SK-N-SH treated with all-trans-retinoic acid at 6 μM for 48 hours (cell line): ENCODE measurements at regions not wholly inside any gene's neighbourhood (a gene's known extent, or its start where the extent isn't known, plus 50 kb on each side); places are given as distances from the start of the nearest gene placed in this dataset.

Experiments used
- ATAC-seq: fragments of 200-7000 bp; cut with Tn5 transposase; 3 replicates; pipeline ENCODE4 v1.9.1; 2020; ENCODE audit warnings: mild to moderate bottlenecking, moderate library complexity
- ARNTL ChIP-seq: fragments of 450-650 bp; formaldehyde crosslinking; IDR thresholded peaks from 2 replicates; pipeline ENCODE4 v1.5.0; 2020; ENCODE audit warnings: low read depth, mild to moderate bottlenecking, moderate library complexity, borderline replicate concordance
- BACH2 ChIP-seq: fragments of 250-450 bp; sonication (Bioruptor Pico); IDR thresholded peaks from 2 replicates; pipeline ENCODE4 v1.9.0; 2021; ENCODE audit warnings: mild to moderate bottlenecking, borderline replicate concordance
- CREB5 ChIP-seq: fragments of 250-450 bp; sonication (Bioruptor Pico); IDR thresholded peaks from 2 replicates; pipeline ENCODE4 v1.5.1; 2020; ENCODE audit warnings: low read depth, mild to moderate bottlenecking, moderate library complexity
- CSDC2 ChIP-seq: fragments of 250-450 bp; sonication (Bioruptor Pico); IDR thresholded peaks from 2 replicates; pipeline ENCODE4 v1.5.0; 2020; ENCODE audit warnings: mild to moderate bottlenecking, moderate library complexity
- GLIS3 ChIP-seq: fragments of 250-450 bp; sonication (Bioruptor Pico); IDR thresholded peaks from 2 replicates; pipeline ENCODE4 v1.5.0; 2020; ENCODE audit warnings: mild to moderate bottlenecking, moderate library complexity
- ISL1 ChIP-seq: fragments of 250-450 bp; sonication (Bioruptor Pico); IDR thresholded peaks from 2 replicates; pipeline ENCODE4 v2.1.2; 2022; ENCODE audit warnings: mild to moderate bottlenecking, moderate library complexity
- OSR1 ChIP-seq: fragments of 250-450 bp; sonication (Bioruptor Pico); IDR thresholded peaks from 2 replicates; pipeline ENCODE4 v1.8.0; 2022; ENCODE audit warnings: moderate library complexity, mild to moderate bottlenecking, inconsistent platforms
- POU6F1 ChIP-seq: fragments of 250-450 bp; sonication (Bioruptor Pico); IDR thresholded peaks from 2 replicates; pipeline ENCODE4 v1.8.0; 2021; ENCODE audit warnings: low read depth, mild to moderate bottlenecking, moderate library complexity, borderline replicate concordance
- PPARA ChIP-seq: fragments of 250-450 bp; sonication (Bioruptor Pico); IDR thresholded peaks from 2 replicates; pipeline ENCODE4 v1.5.0; 2020; ENCODE audit warnings: mild to moderate bottlenecking, borderline replicate concordance
- RARB ChIP-seq: fragments of 250-450 bp; sonication (Bioruptor Pico); IDR thresholded peaks from 2 replicates; pipeline ENCODE4 v1.8.0; 2021; ENCODE audit warnings: mild to moderate bottlenecking, moderate library complexity
- SNAI2 ChIP-seq: fragments of 250-450 bp; sonication (Bioruptor Pico); IDR thresholded peaks from 2 replicates; pipeline ENCODE4 v1.5.0; 2020; ENCODE audit warnings: mild to moderate bottlenecking, moderate library complexity
- TCF4 ChIP-seq: fragments of 250-450 bp; sonication (Bioruptor Pico); IDR thresholded peaks from 2 replicates; pipeline ENCODE4 v1.8.0; 2021; ENCODE audit warnings: mild to moderate bottlenecking, moderate library complexity, borderline replicate concordance
- TOX ChIP-seq: fragments of 250-450 bp; sonication (Bioruptor Pico); IDR thresholded peaks from 2 replicates; pipeline ENCODE4 v1.8.0; 2021; ENCODE audit warnings: mild to moderate bottlenecking, moderate library complexity, borderline replicate concordance
- TSHZ2 ChIP-seq: fragments of 250-450 bp; sonication (Bioruptor Pico); IDR thresholded peaks from 2 replicates; pipeline ENCODE4 v1.5.0; 2020; ENCODE audit warnings: mild to moderate bottlenecking, moderate library complexity
- ZC3H10 ChIP-seq: fragments of 250-450 bp; sonication (Bioruptor Pico); IDR thresholded peaks from 2 replicates; pipeline ENCODE4 v1.5.1; 2021; ENCODE audit warnings: mild to moderate bottlenecking, moderate library complexity
- ZFP30 ChIP-seq: fragments of 450-650 bp; formaldehyde crosslinking; IDR thresholded peaks from 2 replicates; pipeline ENCODE4 v1.5.0; 2022; ENCODE audit warnings: mild to moderate bottlenecking, moderate library complexity
- ZNF565 ChIP-seq: fragments of 450-650 bp; formaldehyde crosslinking; conservative IDR thresholded peaks from 2 replicates; pipeline ENCODE4 v1.5.0; 2020; ENCODE audit warnings: low read depth, mild to moderate bottlenecking, moderate library complexity
- ZNF70 ChIP-seq: fragments of 450-650 bp; formaldehyde crosslinking; IDR thresholded peaks from 2 replicates; pipeline ENCODE4 v1.5.0; 2020; ENCODE audit warnings: mild to moderate bottlenecking, moderate library complexity
- ZNF8 ChIP-seq: fragments of 450-650 bp; formaldehyde crosslinking; IDR thresholded peaks from 2 replicates; pipeline ENCODE4 v1.5.0; 2020; ENCODE audit warnings: mild to moderate bottlenecking, moderate library complexity
- TF ChIP-seq, protein P1 (sequence below): fragments of 250-450 bp; sonication (Bioruptor Pico); IDR thresholded peaks from 2 replicates; pipeline ENCODE4 v1.5.1; 2021; ENCODE audit warnings: mild to moderate bottlenecking, moderate library complexity
- TF ChIP-seq, protein P2 (sequence below): fragments of 250-450 bp; sonication (Bioruptor Pico); IDR thresholded peaks from 2 replicates; pipeline ENCODE4 v1.8.0; 2020; ENCODE audit warnings: mild to moderate bottlenecking, moderate library complexity, borderline replicate concordance

DNA sequence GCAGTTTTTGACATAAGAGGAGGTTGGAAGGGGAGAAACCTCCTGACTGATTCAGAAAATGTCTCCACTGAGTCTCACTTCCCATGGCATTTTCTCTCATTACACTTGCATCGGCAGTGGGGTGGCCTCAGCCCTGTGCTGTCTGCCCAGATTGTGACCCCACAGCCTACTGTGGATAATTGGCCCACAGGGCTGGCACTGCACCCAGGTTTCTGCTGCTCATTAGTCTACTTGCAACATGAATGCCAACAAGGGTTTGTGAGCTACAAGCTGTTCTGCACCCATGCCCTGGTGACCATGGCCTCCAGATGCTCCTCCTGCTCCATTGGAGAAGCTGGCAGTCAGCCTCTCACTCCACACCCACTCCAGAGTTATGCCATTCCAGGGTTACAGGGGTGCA is 296.0 kb downstream of the CTTN start:
- TF ChIP-seq ZC3H10 (CRISPR knock-in tag) = no peak
- TF ChIP-seq ZFP30 (CRISPR knock-in tag) = no peak
- no peak for TF ChIP-seq RARB
- TF ChIP-seq CREB5 (CRISPR knock-in tag) = no peak
- TF ChIP-seq CSDC2 (CRISPR knock-in tag) = no peak
- TF ChIP-seq PPARA (CRISPR knock-in tag) = no peak
- no peak for TF ChIP-seq TOX
- TF ChIP-seq TCF4 (CRISPR knock-in tag) = no peak
- no peak for TF ChIP-seq ZNF70
- no peak for TF ChIP-seq ARNTL (CRISPR knock-in tag)
- no peak for TF ChIP-seq OSR1 (CRISPR knock-in tag)
- no peak for TF ChIP-seq GLIS3 (CRISPR knock-in tag)
- no peak for TF ChIP-seq ZNF565 (CRISPR knock-in tag)
- TF ChIP-seq, protein P1, sequence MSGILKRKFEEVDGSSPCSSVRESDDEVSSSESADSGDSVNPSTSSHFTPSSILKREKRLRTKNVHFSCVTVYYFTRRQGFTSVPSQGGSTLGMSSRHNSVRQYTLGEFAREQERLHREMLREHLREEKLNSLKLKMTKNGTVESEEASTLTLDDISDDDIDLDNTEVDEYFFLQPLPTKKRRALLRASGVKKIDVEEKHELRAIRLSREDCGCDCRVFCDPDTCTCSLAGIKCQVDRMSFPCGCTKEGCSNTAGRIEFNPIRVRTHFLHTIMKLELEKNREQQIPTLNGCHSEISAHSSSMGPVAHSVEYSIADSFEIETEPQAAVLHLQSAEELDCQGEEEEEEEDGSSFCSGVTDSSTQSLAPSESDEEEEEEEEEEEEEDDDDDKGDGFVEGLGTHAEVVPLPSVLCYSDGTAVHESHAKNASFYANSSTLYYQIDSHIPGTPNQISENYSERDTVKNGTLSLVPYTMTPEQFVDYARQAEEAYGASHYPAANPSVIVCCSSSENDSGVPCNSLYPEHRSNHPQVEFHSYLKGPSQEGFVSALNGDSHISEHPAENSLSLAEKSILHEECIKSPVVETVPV (CRISPR knock-in tag) = no peak
- TF ChIP-seq, all 23 proteins: peak for 0
- ATAC-seq = no peak

GRCh38 chr11:70695086-70695960 is 297.0 kb downstream of the CTTN start:
- no peak for TF ChIP-seq CSDC2 (CRISPR knock-in tag)
- no peak for TF ChIP-seq CREB5 (CRISPR knock-in tag)
- no peak for TF ChIP-seq ZFP30 (CRISPR knock-in tag)
- TF ChIP-seq TSHZ2 (CRISPR knock-in tag) = no peak
- TF ChIP-seq ZNF8 (CRISPR knock-in tag) = no peak
- TF ChIP-seq PPARA (CRISPR knock-in tag) = no peak
- TF ChIP-seq, protein P1 (CRISPR knock-in tag) = no peak
- TF ChIP-seq, protein P2, sequence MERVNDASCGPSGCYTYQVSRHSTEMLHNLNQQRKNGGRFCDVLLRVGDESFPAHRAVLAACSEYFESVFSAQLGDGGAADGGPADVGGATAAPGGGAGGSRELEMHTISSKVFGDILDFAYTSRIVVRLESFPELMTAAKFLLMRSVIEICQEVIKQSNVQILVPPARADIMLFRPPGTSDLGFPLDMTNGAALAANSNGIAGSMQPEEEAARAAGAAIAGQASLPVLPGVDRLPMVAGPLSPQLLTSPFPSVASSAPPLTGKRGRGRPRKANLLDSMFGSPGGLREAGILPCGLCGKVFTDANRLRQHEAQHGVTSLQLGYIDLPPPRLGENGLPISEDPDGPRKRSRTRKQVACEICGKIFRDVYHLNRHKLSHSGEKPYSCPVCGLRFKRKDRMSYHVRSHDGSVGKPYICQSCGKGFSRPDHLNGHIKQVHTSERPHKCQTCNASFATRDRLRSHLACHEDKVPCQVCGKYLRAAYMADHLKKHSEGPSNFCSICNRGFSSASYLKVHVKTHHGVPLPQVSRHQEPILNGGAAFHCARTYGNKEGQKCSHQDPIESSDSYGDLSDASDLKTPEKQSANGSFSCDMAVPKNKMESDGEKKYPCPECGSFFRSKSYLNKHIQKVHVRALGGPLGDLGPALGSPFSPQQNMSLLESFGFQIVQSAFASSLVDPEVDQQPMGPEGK = no peak
- TF ChIP-seq BACH2 (CRISPR knock-in tag) = no peak
- TF ChIP-seq GLIS3 (CRISPR knock-in tag) = no peak
- TF ChIP-seq, all 23 proteins: peak for 0
- ATAC-seq = no peak

DNA sequence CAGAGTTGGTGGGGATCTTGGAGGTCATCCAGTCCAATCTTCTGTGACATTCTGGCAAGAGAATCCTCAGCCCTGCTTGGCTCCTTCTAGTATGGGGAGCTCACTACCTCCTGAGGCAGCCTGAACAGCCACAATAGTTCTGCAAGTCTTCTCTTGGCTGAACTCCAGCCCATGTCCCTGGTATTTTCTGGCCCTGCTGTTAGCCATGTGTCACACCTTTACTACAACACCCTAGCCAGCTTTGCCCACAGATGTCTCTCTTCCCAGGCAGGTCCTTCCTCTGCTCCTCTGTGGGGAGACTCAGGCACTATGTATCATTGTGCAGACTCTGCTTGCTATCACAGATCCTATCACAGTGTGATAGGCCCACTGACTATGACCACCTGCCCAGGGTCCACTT is 297.7 kb downstream of the CTTN start:
- ATAC-seq = no peak
- TF ChIP-seq BACH2 (CRISPR knock-in tag) (no peak), TSHZ2 (CRISPR knock-in tag) (no peak), SNAI2 (CRISPR knock-in tag) (no peak), ZNF565 (CRISPR knock-in tag) (no peak), POU6F1 (no peak), ISL1 (no peak)
